Testis (tissue), 2 donors: ENCODE measurements at regions not wholly inside any gene's neighbourhood (a gene's known extent, or its start where the extent isn't known, plus 50 kb on each side); places are given as distances from the start of the nearest gene placed in this dataset.

ENCODE experiments used
- CTCF ChIP-seq, 3 experiments: fragments of 450-650 bp in 2 of 3; fragments of 200-600 bp in 1 of 3; sonication (generic) in 1 of 3; IDR thresholded peaks; one replicate each; pipeline ENCODE4 v1.5.1; 2016 to 2019; ENCODE audit warnings: antibody characterized with exemption in 3 of 3, mild to moderate bottlenecking in 2 of 3, moderate library complexity in 1 of 3
- POLR2A ChIP-seq: fragments of 450-650 bp; IDR thresholded peaks from one replicate; pipeline ENCODE4 v1.6.1; 2017; ENCODE audit warnings: antibody characterized with exemption, mild to moderate bottlenecking, moderate library complexity

- no peak for TF ChIP-seq CTCF (IDR thresholded peaks at IDR 0.05)
- TF ChIP-seq POLR2A: no peak
Measured at GRCh38 chr12:93237235-93237915, 140.3 kb upstream of the NUDT4 start.
